ENCODE measurements at regions not wholly inside any gene's neighbourhood (a gene's known extent, or its start where the extent isn't known, plus 50 kb on each side); places are given as distances from the start of the nearest gene placed in this dataset.

DNA sequence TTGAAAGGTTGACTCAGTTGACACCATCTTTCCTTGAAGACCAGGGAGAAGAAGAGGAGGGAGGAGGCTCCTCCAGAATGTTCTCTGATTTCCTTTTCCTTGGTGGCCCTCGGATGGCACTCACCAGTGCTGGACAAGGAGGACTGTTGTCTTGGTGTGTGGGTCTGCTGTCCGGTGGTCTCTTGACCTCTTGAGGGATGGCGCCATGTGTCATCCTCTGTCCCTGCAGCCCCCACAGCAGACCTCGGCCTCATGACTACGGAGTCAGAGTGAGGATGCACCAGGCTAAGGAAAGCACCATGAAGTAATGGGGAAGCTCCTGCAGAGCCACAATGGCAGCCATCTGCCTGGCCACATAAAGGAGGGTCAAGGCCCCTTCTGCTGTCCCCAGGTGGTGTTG is 475.0 kb downstream of the GLRX3 start:
- H3K9me3 ChIP-seq (ENCODE audit: insufficient read depth, low read length), result no peaks in the 10 kb centered on the region
- no peaks in the 10 kb centered on the region for H3K79me2 ChIP-seq (ENCODE audit: low read length)
- no peak for TF ChIP-seq EZH2phosphoT487 (IDR thresholded peaks at IDR 0.05; ENCODE audit: low read depth)
- TF ChIP-seq, protein P1, sequence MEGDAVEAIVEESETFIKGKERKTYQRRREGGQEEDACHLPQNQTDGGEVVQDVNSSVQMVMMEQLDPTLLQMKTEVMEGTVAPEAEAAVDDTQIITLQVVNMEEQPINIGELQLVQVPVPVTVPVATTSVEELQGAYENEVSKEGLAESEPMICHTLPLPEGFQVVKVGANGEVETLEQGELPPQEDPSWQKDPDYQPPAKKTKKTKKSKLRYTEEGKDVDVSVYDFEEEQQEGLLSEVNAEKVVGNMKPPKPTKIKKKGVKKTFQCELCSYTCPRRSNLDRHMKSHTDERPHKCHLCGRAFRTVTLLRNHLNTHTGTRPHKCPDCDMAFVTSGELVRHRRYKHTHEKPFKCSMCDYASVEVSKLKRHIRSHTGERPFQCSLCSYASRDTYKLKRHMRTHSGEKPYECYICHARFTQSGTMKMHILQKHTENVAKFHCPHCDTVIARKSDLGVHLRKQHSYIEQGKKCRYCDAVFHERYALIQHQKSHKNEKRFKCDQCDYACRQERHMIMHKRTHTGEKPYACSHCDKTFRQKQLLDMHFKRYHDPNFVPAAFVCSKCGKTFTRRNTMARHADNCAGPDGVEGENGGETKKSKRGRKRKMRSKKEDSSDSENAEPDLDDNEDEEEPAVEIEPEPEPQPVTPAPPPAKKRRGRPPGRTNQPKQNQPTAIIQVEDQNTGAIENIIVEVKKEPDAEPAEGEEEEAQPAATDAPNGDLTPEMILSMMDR (IDR thresholded peaks at IDR 0.05; ENCODE audit: low read depth, low read length), result no peak
- no peaks in the 10 kb centered on the region for H3K36me3 ChIP-seq (replicated peaks; ENCODE audit: low read depth, low read length)
- no peaks in the 10 kb centered on the region for H3K4me1 ChIP-seq (ENCODE audit: low read length)
- H2AFZ ChIP-seq (ENCODE audit: low read depth, low read length), result no peak overlapping the region
- no peak overlapping the region for H3K9ac ChIP-seq (ENCODE audit: low read length)
- no peak overlapping the region for H3K27ac ChIP-seq (ENCODE audit: low read length)
- H4K20me1 ChIP-seq (ENCODE audit: insufficient read depth, low read length), result no peaks in the 10 kb centered on the region
- H3K4me3 ChIP-seq (ENCODE audit: low read length), result no peak overlapping the region
- H3K4me2 ChIP-seq (ENCODE audit: low read length), result no peak overlapping the region
- no peaks in the 10 kb centered on the region for H3K27me3 ChIP-seq (ENCODE audit: low read depth, low read length)

DNA sequence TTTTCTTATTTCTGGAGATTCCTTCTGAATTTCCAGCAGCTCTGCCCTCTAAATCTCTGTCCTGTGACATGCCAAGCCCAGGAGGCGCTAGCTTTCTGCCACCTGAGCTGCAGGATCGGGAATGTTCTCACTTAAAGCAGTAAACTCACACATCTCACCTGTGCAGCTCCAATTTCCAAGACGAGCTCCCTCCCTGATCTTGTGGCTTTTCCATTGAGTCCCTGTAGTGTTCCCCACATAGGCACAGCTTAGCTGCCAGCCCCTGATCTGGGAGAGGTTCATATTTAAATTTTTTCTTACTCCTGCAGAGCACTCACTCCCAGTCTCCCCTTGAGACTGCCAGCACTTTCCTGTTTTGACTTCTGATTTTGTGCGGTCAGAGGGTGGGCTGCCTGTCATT is 479.3 kb downstream of the GLRX3 start:
- Histone ChIP-seq H3K36me3 (replicated peaks; ENCODE audit: low read depth, low read length) (no peaks in the 10 kb centered on the region), H3K79me2 (ENCODE audit: low read length) (no peaks in the 10 kb centered on the region)

DNA sequence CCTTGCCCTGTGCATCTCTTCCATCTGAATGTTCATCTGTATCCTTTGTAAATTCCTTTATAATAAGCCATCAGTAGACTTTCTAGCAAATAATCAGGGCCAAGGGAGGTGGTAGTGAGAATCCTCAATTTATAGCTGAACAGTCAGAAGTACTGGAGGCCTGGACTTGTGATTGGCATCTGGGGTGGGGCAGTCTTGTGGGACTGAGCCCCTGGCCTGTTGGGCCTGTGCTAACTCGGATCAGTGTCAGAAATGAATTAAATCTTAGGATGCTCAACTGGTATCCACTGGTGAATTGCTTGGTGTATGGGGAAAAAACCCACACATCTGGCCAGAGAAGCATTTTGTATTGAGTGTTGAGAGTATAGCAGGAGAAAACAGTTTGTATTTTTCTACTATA is 481.8 kb downstream of the GLRX3 start:
- no peak for TF ChIP-seq EZH2phosphoT487 (IDR thresholded peaks at IDR 0.05; ENCODE audit: low read depth)
- TF ChIP-seq, protein P1 (IDR thresholded peaks at IDR 0.05; ENCODE audit: low read depth, low read length), result no peak
- H3K27ac ChIP-seq (ENCODE audit: low read length), result no peak overlapping the region
- H3K27me3 ChIP-seq (ENCODE audit: low read depth, low read length), result no peaks in the 10 kb centered on the region
- H3K79me2 ChIP-seq (ENCODE audit: low read length), result no peaks in the 10 kb centered on the region
- H3K36me3 ChIP-seq (replicated peaks; ENCODE audit: low read depth, low read length), result no peaks in the 10 kb centered on the region
- no peaks in the 10 kb centered on the region for H3K9me3 ChIP-seq (ENCODE audit: insufficient read depth, low read length)
- H3K4me3 ChIP-seq (ENCODE audit: low read length), result no peak overlapping the region
- no peaks in the 10 kb centered on the region for H4K20me1 ChIP-seq (ENCODE audit: insufficient read depth, low read length)
- H3K9ac ChIP-seq (ENCODE audit: low read length), result no peak overlapping the region
- no peaks in the 10 kb centered on the region for H3K4me1 ChIP-seq (ENCODE audit: low read length)
- H3K4me2 ChIP-seq (ENCODE audit: low read length), result no peak overlapping the region
- no peak overlapping the region for H2AFZ ChIP-seq (ENCODE audit: low read depth, low read length)

More for the DNA sequence above, 479.3 kb downstream of the GLRX3 start:
- Histone ChIP-seq H4K20me1 (ENCODE audit: insufficient read depth, low read length) (no peaks in the 10 kb centered on the region), H3K4me2 (ENCODE audit: low read length) (no peak overlapping the region), H2AFZ (ENCODE audit: low read depth, low read length) (no peak overlapping the region), H3K4me1 (ENCODE audit: low read length) (no peaks in the 10 kb centered on the region), H3K9me3 (ENCODE audit: insufficient read depth, low read length) (no peaks in the 10 kb centered on the region), H3K27me3 (ENCODE audit: low read depth, low read length) (no peaks in the 10 kb centered on the region), H3K27ac (ENCODE audit: low read length) (no peak overlapping the region), H3K9ac (ENCODE audit: low read length) (no peak overlapping the region), H3K4me3 (ENCODE audit: low read length) (no peak overlapping the region)
- TF ChIP-seq, protein P1 (IDR thresholded peaks at IDR 0.05; ENCODE audit: low read depth, low read length), result no peak
- TF ChIP-seq EZH2phosphoT487 (IDR thresholded peaks at IDR 0.05; ENCODE audit: low read depth), result no peak

DNA sequence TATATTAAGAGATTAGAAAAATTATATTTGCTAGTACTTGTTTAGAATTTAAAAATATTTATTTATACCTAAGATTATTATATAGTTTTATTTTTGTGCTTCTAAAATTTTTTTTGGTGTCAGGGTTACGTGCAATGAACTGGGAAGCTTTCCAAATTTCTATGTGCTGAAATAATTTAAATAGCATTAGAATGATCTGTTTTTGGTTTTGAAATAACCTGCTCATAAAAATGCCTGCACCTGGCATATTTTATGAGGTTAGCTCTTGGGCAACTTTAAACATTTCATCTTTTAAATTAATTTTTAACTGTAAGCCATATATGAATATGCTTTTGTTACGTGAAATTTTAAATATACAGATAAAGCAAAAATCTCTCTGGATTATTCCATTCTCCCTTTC is 482.5 kb downstream of the GLRX3 start:
- no peaks in the 10 kb centered on the region for H3K36me3 ChIP-seq (replicated peaks; ENCODE audit: low read depth, low read length)
- no peak overlapping the region for H3K4me2 ChIP-seq (ENCODE audit: low read length)
- H3K9me3 ChIP-seq (ENCODE audit: insufficient read depth, low read length), result no peaks in the 10 kb centered on the region
- no peak overlapping the region for H3K27ac ChIP-seq (ENCODE audit: low read length)
- no peaks in the 10 kb centered on the region for H3K79me2 ChIP-seq (ENCODE audit: low read length)
- no peaks in the 10 kb centered on the region for H3K27me3 ChIP-seq (ENCODE audit: low read depth, low read length)
- H3K9ac ChIP-seq (ENCODE audit: low read length), result no peak overlapping the region
- H3K4me1 ChIP-seq (ENCODE audit: low read length), result no peaks in the 10 kb centered on the region
- no peaks in the 10 kb centered on the region for H4K20me1 ChIP-seq (ENCODE audit: insufficient read depth, low read length)
- no peak overlapping the region for H3K4me3 ChIP-seq (ENCODE audit: low read length)
- TF ChIP-seq, protein P1 (IDR thresholded peaks at IDR 0.05; ENCODE audit: low read depth, low read length), result no peak
- TF ChIP-seq EZH2phosphoT487 (IDR thresholded peaks at IDR 0.05; ENCODE audit: low read depth), result no peak
- no peak overlapping the region for H2AFZ ChIP-seq (ENCODE audit: low read depth, low read length)

Data from OCI-LY3 (cell line).